Anterior cingulate cortex (tissue), 58 donors: ENCODE measurements at regions not wholly inside any gene's neighbourhood (a gene's known extent, or its start where the extent isn't known, plus 50 kb on each side); places are given as distances from the start of the nearest gene placed in this dataset.
A peak's percentile ranks its signal among the peaks of the same experiment; 100 is the strongest.
"Not testable (repeated sequence)": the region's sequence is repeated elsewhere in the genome, so short reads cannot be mapped to it uniquely, and the experiment has no call there.

Experiments used
- DNase-seq, 58 donors: peaks; one replicate each; lab custom pipeline; 2025; lab: John Stamatoyannopoulos, UW

GRCh38 chr2:22355816-22356433, 1029.1 kb upstream of the KLHL29 start:
- peak in 43 of 58 donors; percentile 2 to 79 (median 23) for DNase-seq

GRCh38 chr2:22359071-22359672, 1025.8 kb upstream of the KLHL29 start:
- DNase-seq, result no peak

- DNase-seq, result no peak
Observed at GRCh38 chr2:22360735-22361374, 1024.1 kb upstream of the KLHL29 start.

- no peak for DNase-seq
Observed at GRCh38 chr2:22361571-22361970, 1023.4 kb upstream of the KLHL29 start.

- no peak for DNase-seq
Observed at GRCh38 chr2:22375096-22375495, 1009.9 kb upstream of the KLHL29 start.

GRCh38 chr2:22377268-22377667, 1007.7 kb upstream of the KLHL29 start:
- DNase-seq, result no peak

- peak in 3 of 58 donors; percentile 3 to 15 (median 4) for DNase-seq
Observed at GRCh38 chr2:22382479-22383169, 1002.4 kb upstream of the KLHL29 start.

GRCh38 chr2:22397847-22398246, 987.1 kb upstream of the KLHL29 start:
- no peak for DNase-seq

- no peak for DNase-seq
Observed at GRCh38 chr2:22403748-22404147, 981.2 kb upstream of the KLHL29 start.

- DNase-seq, result no peak
Observed at GRCh38 chr2:22406625-22407024, 978.4 kb upstream of the KLHL29 start.

GRCh38 chr2:22420076-22420475, 964.9 kb upstream of the KLHL29 start:
- DNase-seq, result no peak

GRCh38 chr2:22442051-22442450, 942.9 kb upstream of the KLHL29 start:
- DNase-seq, result no peak

- DNase-seq, result no peak
Observed at GRCh38 chr2:22444281-22444680, 940.7 kb upstream of the KLHL29 start.

GRCh38 chr2:22449696-22450095, 935.3 kb upstream of the KLHL29 start:
- peak in 3 of 58 donors; percentile 3 to 26 (median 22) for DNase-seq

GRCh38 chr2:22450831-22451230, 934.1 kb upstream of the KLHL29 start:
- DNase-seq, result peak in 43 of 58 donors; percentile 1 to 91 (median 28)

- no peak for DNase-seq
Observed at GRCh38 chr2:22454826-22455485, 930.0 kb upstream of the KLHL29 start.

- DNase-seq, result no peak
Observed at GRCh38 chr2:22458440-22458839, 926.5 kb upstream of the KLHL29 start.

GRCh38 chr2:22475103-22475502, 909.9 kb upstream of the KLHL29 start:
- not testable (repeated sequence) for DNase-seq

- DNase-seq, result no peak
Observed at GRCh38 chr2:22478329-22478728, 906.6 kb upstream of the KLHL29 start.

- no peak for DNase-seq
Observed at GRCh38 chr2:22481486-22482259, 903.3 kb upstream of the KLHL29 start.
